H1 (cell line): ENCODE measurements at regions not wholly inside any gene's neighbourhood (a gene's known extent, or its start where the extent isn't known, plus 50 kb on each side); places are given as distances from the start of the nearest gene placed in this dataset.

Source experiments
- CTCF ChIA-PET: fragments of 300-600 bp; sonication (Branson Sonifier 250); formaldehyde crosslinking; loops from one replicate; lab custom pipeline; 2021; ENCODE audit not compliant: partially characterized antibody; lab: Charles Lee
- POLR2A ChIA-PET: fragments of 300-600 bp; sonication (Branson Sonifier 250); formaldehyde crosslinking; loops from one replicate; lab custom pipeline; 2021; ENCODE audit warnings: inconsistent platforms; ENCODE audit not compliant: partially characterized antibody; lab: Charles Lee
- DNase-seq, 2 experiments: peaks; one replicate each; pipeline versions ENCODE4 v3.0.0 to v3.0.0-alpha.2; 2010 to 2022; ENCODE audit warnings: low spot score in 2 of 2, low read depth in 1 of 2, mixed read lengths in 1 of 2
- FAIRE-seq: peaks from 2 replicates; lab custom pipeline; 2011; peaks lifted over from hg19 to GRCh38; lab: Jason Lieb, UNC
- H2AFZ ChIP-seq: 2 replicates; pipeline ENCODE4 v1.8.1; 2012; ENCODE audit warnings: low read length, inconsistent platforms
- H2AK5ac ChIP-seq: 2 replicates; pipeline ENCODE4 v1.6.1; 2013; ENCODE audit warnings: low read depth, low read length
- H2BK120ac ChIP-seq: replicated peaks from 2 replicates; pipeline ENCODE3; 2013; ENCODE audit warnings: low read depth, low read length, inconsistent platforms
- H2BK12ac ChIP-seq: 2 replicates; pipeline ENCODE4 v1.6.1; 2013; ENCODE audit warnings: low read depth, low read length
- H2BK15ac ChIP-seq: 2 replicates; pipeline ENCODE4 v1.6.1; 2013; ENCODE audit warnings: low read length
- H2BK20ac ChIP-seq: 2 replicates; pipeline ENCODE4 v1.6.1; 2013; ENCODE audit warnings: low read length
- H2BK5ac ChIP-seq: 2 replicates; pipeline ENCODE4 v1.6.1; 2013; ENCODE audit warnings: low read depth, low read length
- H3K14ac ChIP-seq: 2 replicates; pipeline ENCODE4 v1.6.1; 2013; ENCODE audit warnings: inconsistent platforms; ENCODE audit not compliant: insufficient read length
- H3K18ac ChIP-seq: 2 replicates; pipeline ENCODE4 v1.6.1; 2013; ENCODE audit warnings: low read length; ENCODE audit errors: extremely low read depth
- H3K23ac ChIP-seq: 2 replicates; pipeline ENCODE4 v1.6.1; 2013; ENCODE audit warnings: inconsistent platforms; ENCODE audit not compliant: insufficient read length
- H3K23me2 ChIP-seq: 2 replicates; pipeline ENCODE4 v1.6.1; 2013; ENCODE audit warnings: low read depth, low read length
- H3K27ac ChIP-seq: 2 replicates; pipeline ENCODE4 v1.6.1; 2011; ENCODE audit warnings: low read depth, low read length, inconsistent platforms
- H3K27me3 ChIP-seq, 4 experiments: replicated peaks in 1 of 4; 1 replicate in 1 of 4; 2 replicates in 3 of 4; pipeline versions ENCODE4 v1.6.1 to v1.8.1; 2011 to 2013; ENCODE audit warnings: low read length in 3 of 4, mild to moderate bottlenecking in 3 of 4, inconsistent platforms in 2 of 4, mixed read lengths in 2 of 4, moderate library complexity in 1 of 4; ENCODE audit not compliant: control insufficient read depth in 3 of 4, insufficient read depth in 3 of 4; ENCODE audit errors: extremely low read depth in 1 of 4
- H3K36me3 ChIP-seq, 4 experiments: 2 replicates each; pipeline versions ENCODE4 v1.6.1 to v1.8.1; 2011 to 2013; ENCODE audit warnings: mild to moderate bottlenecking in 4 of 4, low read length in 3 of 4, moderate library complexity in 2 of 4, control low read depth in 1 of 4, inconsistent platforms in 1 of 4; ENCODE audit not compliant: insufficient read depth in 4 of 4, control insufficient read depth in 2 of 4
- H3K4ac ChIP-seq: replicated peaks from 2 replicates; pipeline ENCODE3; 2013; ENCODE audit warnings: low read length, low read depth, mixed read lengths, inconsistent platforms; ENCODE audit not compliant: insufficient read length
- H3K4me1 ChIP-seq, 4 experiments: replicated peaks in 1 of 4; 1 replicate in 1 of 4; 2 replicates in 3 of 4; pipeline versions ENCODE4 v1.6.1 to v1.8.1; 2011 to 2013; ENCODE audit warnings: low read length in 3 of 4, inconsistent platforms in 2 of 4, mixed read lengths in 1 of 4; ENCODE audit not compliant: insufficient read depth in 4 of 4, control insufficient read depth in 3 of 4
- H3K4me2 ChIP-seq, 2 experiments: 2 replicates each; pipeline versions ENCODE4 v1.6.1 to v1.8.1; 2011 to 2013; ENCODE audit warnings: low read depth in 2 of 2, low read length in 2 of 2, control low read depth in 1 of 2, inconsistent platforms in 1 of 2, mild to moderate bottlenecking in 1 of 2; ENCODE audit not compliant: insufficient read depth in 1 of 2
- H3K4me3 ChIP-seq, 4 experiments: fragments of 200-600, 300-600 bp in 1 of 4; sonication (generic), shearing (Covaris generic), sonication (Bioruptor Twin) in 1 of 4; 2 replicates each; pipeline versions ENCODE4 v1.5.1 to v1.8.1; 2011 to 2016; ENCODE audit warnings: low read length in 4 of 4, low read depth in 3 of 4, control low read depth in 2 of 4, inconsistent platforms in 2 of 4, mild to moderate bottlenecking in 2 of 4, mixed read lengths in 1 of 4, moderate library complexity in 1 of 4; ENCODE audit not compliant: insufficient read depth in 2 of 4; ENCODE audit errors: extremely low read depth in 1 of 4
- H3K56ac ChIP-seq: replicated peaks from 2 replicates; pipeline ENCODE3; 2013; ENCODE audit warnings: low read depth, mild to moderate bottlenecking, mixed read lengths, low read length, inconsistent platforms; ENCODE audit not compliant: insufficient read length
- H3K79me1 ChIP-seq: 2 replicates; pipeline ENCODE4 v1.6.1; 2013; ENCODE audit warnings: low read depth, low read length, control low read depth
- H3K79me2 ChIP-seq, 2 experiments: 2 replicates each; pipeline versions ENCODE4 v1.6.1 to v1.8.1; 2012 to 2013; ENCODE audit warnings: low read length in 2 of 2, mild to moderate bottlenecking in 2 of 2, inconsistent platforms in 1 of 2; ENCODE audit not compliant: insufficient read depth in 2 of 2, control insufficient read depth in 1 of 2
- H3K9ac ChIP-seq, 4 experiments: replicated peaks in 1 of 4; 1 replicate in 1 of 4; 2 replicates in 3 of 4; pipeline versions ENCODE4 v1.6.1 to v1.8.1; 2011 to 2013; ENCODE audit warnings: low read depth in 3 of 4, low read length in 3 of 4, control low read depth in 2 of 4, mild to moderate bottlenecking in 2 of 4, moderate library complexity in 2 of 4, inconsistent platforms in 1 of 4; ENCODE audit errors: extremely low read depth in 1 of 4
- H3K9me3 ChIP-seq, 2 experiments: 2 replicates each; pipeline versions ENCODE4 v1.6.1 to v1.8.1; 2012 to 2013; ENCODE audit warnings: mild to moderate bottlenecking in 2 of 2, moderate library complexity in 2 of 2, control low read depth in 1 of 2, inconsistent platforms in 1 of 2, low read depth in 1 of 2, low read length in 1 of 2, mixed read lengths in 1 of 2; ENCODE audit not compliant: insufficient read depth in 2 of 2
- H4K20me1 ChIP-seq, 2 experiments: replicated peaks in 1 of 2; 2 replicates each; pipeline versions ENCODE3 to v1.8.1; 2011 to 2013; ENCODE audit warnings: inconsistent platforms in 2 of 2, low read length in 2 of 2, mild to moderate bottlenecking in 1 of 2; ENCODE audit not compliant: insufficient read depth in 2 of 2, control insufficient read depth in 1 of 2
- H4K5ac ChIP-seq: 2 replicates; pipeline ENCODE4 v1.6.1; 2013; ENCODE audit warnings: low read length, low read depth, mixed read lengths, inconsistent platforms; ENCODE audit not compliant: insufficient read length
- H4K8ac ChIP-seq: 2 replicates; pipeline ENCODE4 v1.8.0; 2013; ENCODE audit warnings: mild to moderate bottlenecking, moderate library complexity, low read length, inconsistent platforms; ENCODE audit not compliant: insufficient read depth; ENCODE audit errors: extremely low read depth
- H4K91ac ChIP-seq: replicated peaks from 2 replicates; pipeline ENCODE3; 2013; ENCODE audit warnings: low read length, mixed read lengths, inconsistent platforms; ENCODE audit not compliant: insufficient read length
- BRCA1 ChIP-seq: IDR thresholded peaks from 2 replicates; pipeline ENCODE4 v1.6.1; 2012; ENCODE audit warnings: low read depth, low read length, improper control_type of control experiment
- CHD1 ChIP-seq: IDR thresholded peaks from 2 replicates; pipeline ENCODE4 v1.6.1; 2012; ENCODE audit warnings: low read depth, low read length, improper control_type of control experiment
- CHD2 ChIP-seq: IDR thresholded peaks from 2 replicates; pipeline ENCODE4 v1.6.1; 2012; ENCODE audit warnings: low read length, improper control_type of control experiment
- EGR1 ChIP-seq: IDR thresholded peaks from 2 replicates; pipeline ENCODE4 v1.6.1; 2011; ENCODE audit warnings: low read depth, low read length, borderline replicate concordance
- GTF2F1 ChIP-seq: IDR thresholded peaks from 2 replicates; pipeline ENCODE4 v1.6.1; 2012; ENCODE audit warnings: low read depth, low read length, improper control_type of control experiment, borderline replicate concordance
- JUND ChIP-seq: IDR thresholded peaks from 2 replicates; pipeline ENCODE4 v1.6.1; 2011; ENCODE audit warnings: mild to moderate bottlenecking, improper control_type of control experiment, low read length
- KDM4A ChIP-seq: IDR thresholded peaks from one replicate; pipeline ENCODE4 v1.7.1; 2012; ENCODE audit warnings: low read depth, mild to moderate bottlenecking, moderate library complexity, low read length, inconsistent platforms; ENCODE audit not compliant: severe bottlenecking
- MAFK ChIP-seq: IDR thresholded peaks from 2 replicates; pipeline ENCODE4 v1.6.1; 2012; ENCODE audit warnings: low read depth, mild to moderate bottlenecking, improper control_type of control experiment, low read length
- RAD21 ChIP-seq, 2 experiments: IDR thresholded peaks in 1 of 2; conservative IDR thresholded peaks in 1 of 2; 2 replicates each; pipeline ENCODE4 v1.6.1; 2011; ENCODE audit warnings: low read depth in 2 of 2, low read length in 2 of 2, improper control_type of control experiment in 1 of 2, inconsistent platforms in 1 of 2, mild to moderate bottlenecking in 1 of 2, moderate library complexity in 1 of 2
- SAP30 ChIP-seq: fragments of 300-600 bp; sonication (generic); IDR thresholded peaks from 2 replicates; pipeline ENCODE4 v1.7.1; 2012; ENCODE audit warnings: low read length, moderate library complexity, mild to moderate bottlenecking, inconsistent platforms; ENCODE audit not compliant: insufficient read depth, insufficient replicate concordance
- SIN3A ChIP-seq, 2 experiments: IDR thresholded peaks in 1 of 2; conservative IDR thresholded peaks in 1 of 2; 2 replicates each; pipeline ENCODE4 v1.6.1; 2011 to 2012; ENCODE audit warnings: low read length in 2 of 2, improper control_type of control experiment in 1 of 2, low read depth in 1 of 2, mild to moderate bottlenecking in 1 of 2
- SP1 ChIP-seq: IDR thresholded peaks from 2 replicates; pipeline ENCODE4 v1.6.1; 2011; ENCODE audit warnings: low read depth, low read length
- SP2 ChIP-seq: IDR thresholded peaks from 2 replicates; pipeline ENCODE4 v1.6.1; 2012; ENCODE audit warnings: mild to moderate bottlenecking, low read length, inconsistent platforms
- TBP ChIP-seq: IDR thresholded peaks from 2 replicates; pipeline ENCODE4 v1.6.1; 2011; ENCODE audit warnings: low read depth, low read length, improper control_type of control experiment
- TCF12 ChIP-seq: IDR thresholded peaks from 2 replicates; pipeline ENCODE4 v1.6.1; 2011; ENCODE audit warnings: low read depth, mild to moderate bottlenecking, low read length
- WGBS, 2 experiments: shearing (Covaris generic) in 1 of 2; methylation state at CpG; one replicate each; pipeline versions ENCODE4 v1.1.6 to v1.1.7; 2013 to 2015; ENCODE audit warnings: low lambda C conversion rate in 2 of 2, mixed read lengths in 2 of 2, inconsistent platforms in 1 of 2, low coverage in 1 of 2, missing lambda C conversion rate in 1 of 2; ENCODE audit not compliant: insufficient replicate concordance in 2 of 2, insufficient coverage in 1 of 2, insufficient read length in 1 of 2; ENCODE audit errors: extremely low coverage in 1 of 2, missing lambda C conversion rate in 1 of 2; 5-methylcytosine and 5-hydroxymethylcytosine counted together

GRCh38 chr3:153881201-153881600, 240.0 kb upstream of the ARHGEF26 start:
- ChIA-PET CTCF (interaction anchor here (0.6 kb wide), 1 partner anchor 8 kb away, joined by 3 read pairs; no protein-coding TSS in a partner anchor), POLR2A (no interaction called here)
- no peak overlapping the region for H3K23ac ChIP-seq
- H3K9ac ChIP-seq: no peak overlapping the region
- H3K27ac ChIP-seq: no peak overlapping the region
- no peak for FAIRE-seq
- H2BK12ac ChIP-seq: no peak overlapping the region
- no peaks in the 10 kb centered on the region for H3K79me1 ChIP-seq
- H3K23me2 ChIP-seq: no peaks in the 10 kb centered on the region
- no peaks in the 10 kb centered on the region for H3K9me3 ChIP-seq
- H4K5ac ChIP-seq: no peak overlapping the region
- no peak for DNase-seq
- no peak overlapping the region for H4K91ac ChIP-seq
- H3K4me2 ChIP-seq: no peak overlapping the region
- no peak overlapping the region for H2AK5ac ChIP-seq
- H2BK120ac ChIP-seq: no peak overlapping the region
- no peak overlapping the region for H3K18ac ChIP-seq
- no peak overlapping the region for H3K56ac ChIP-seq
- no peak overlapping the region for H2AFZ ChIP-seq
- no peak overlapping the region for H3K14ac ChIP-seq
- H3K27me3 ChIP-seq: no peaks in the 10 kb centered on the region
- no peak overlapping the region for H4K8ac ChIP-seq
- no peaks in the 10 kb centered on the region for H3K4me1 ChIP-seq
- no peaks in the 10 kb centered on the region for H3K36me3 ChIP-seq
- H2BK15ac ChIP-seq: no peak overlapping the region
- H2BK20ac ChIP-seq: no peak overlapping the region
- no peak overlapping the region for H2BK5ac ChIP-seq
- H3K4me3 ChIP-seq: no peak overlapping the region
- H3K79me2 ChIP-seq: no peaks in the 10 kb centered on the region
- no peak overlapping the region for H3K4ac ChIP-seq
- H4K20me1 ChIP-seq: no peaks in the 10 kb centered on the region
- 92% methylated on average over 7 of the region's 7 CpGs; no CpG with 5 or more reads in 1 of the 2 experiments for WGBS, 2 experiments
- TF ChIP-seq TBP (no peak), EGR1 (no peak), SP1 (no peak), MAFK (no peak), GTF2F1 (no peak), CHD1 (no peak), SIN3A (conservative IDR thresholded peaks at IDR 0.05 in 1 of 2, IDR thresholded peaks at IDR 0.05 in 1 of 2; ENCODE audit: low read depth in 1 of 2, low read length in 2 of 2) (no peak), BRCA1 (no peak), SAP30 (no peak), JUND (no peak), SP2 (no peak), RAD21 (IDR thresholded peaks at IDR 0.05 in 1 of 2, conservative IDR thresholded peaks at IDR 0.05 in 1 of 2; ENCODE audit: low read depth in 2 of 2, low read length in 2 of 2) (no peak), KDM4A (no peak), CHD2 (no peak), TCF12 (no peak)
